OCI-LY7 (cell line): ENCODE measurements at regions not wholly inside any gene's neighbourhood (a gene's known extent, or its start where the extent isn't known, plus 50 kb on each side); places are given as distances from the start of the nearest gene placed in this dataset.
"Not testable (repeated sequence)": the region's sequence is repeated elsewhere in the genome, so short reads cannot be mapped to it uniquely, and the experiment has no call there.

ENCODE experiments used
- BruUV-seq: library from RNA; stranded (reverse); fragments of 400-500 nt; replicated peaks from 2 replicates; lab custom pipeline; 2021; lab: Mats Ljungman, UMichigan
- CTCF ChIA-PET: fragments of 300-600 bp; sonication (Branson Sonifier 250); formaldehyde crosslinking; loops from one replicate; lab custom pipeline; 2022; ENCODE audit warnings: antibody characterized with exemption; ENCODE audit not compliant: unreplicated experiment; lab: Charles Lee
- POLR2A ChIA-PET: fragments of 300-600 bp; sonication (Branson Sonifier 250); formaldehyde crosslinking; loops from one replicate; lab custom pipeline; 2022; ENCODE audit warnings: antibody characterized with exemption; lab: Charles Lee
- DNase-seq: peaks from one replicate; pipeline ENCODE4 v3.0.0-alpha.2; 2015; ENCODE audit warnings: low spot score
- H2AFZ ChIP-seq: fragments of 200-600 bp; sonication (generic), shearing (Covaris generic); 2 replicates; pipeline ENCODE4 v1.6.1; 2014; ENCODE audit warnings: mild to moderate bottlenecking, antibody characterized with exemption, low read length, moderate library complexity
- H3K27ac ChIP-seq: fragments of 200-600 bp; sonication (generic); 2 replicates; pipeline ENCODE4 v1.5.1; 2014; ENCODE audit warnings: mixed run types, low read depth, mild to moderate bottlenecking, moderate library complexity, low read length, inconsistent platforms; ENCODE audit not compliant: poor library complexity, severe bottlenecking
- H3K36me3 ChIP-seq: fragments of 200-600 bp; sonication (generic); 2 replicates; pipeline ENCODE4 v1.6.1; 2014; ENCODE audit warnings: mild to moderate bottlenecking, antibody characterized with exemption, low read length, moderate library complexity, mixed read lengths; ENCODE audit not compliant: insufficient read depth
- H3K4me1 ChIP-seq: fragments of 200-600 bp; sonication (generic); 2 replicates; pipeline ENCODE4 v1.5.1; 2014; ENCODE audit warnings: mild to moderate bottlenecking, low read length; ENCODE audit not compliant: insufficient read depth, poor library complexity, severe bottlenecking
- H3K4me2 ChIP-seq: fragments of 200-600 bp; sonication (generic); 2 replicates; pipeline ENCODE4 v1.6.1; 2014; ENCODE audit warnings: mild to moderate bottlenecking, low read length
- H3K4me3 ChIP-seq: fragments of 200-600 bp; sonication (generic); 2 replicates; pipeline ENCODE4 v1.5.1; 2014; ENCODE audit warnings: mild to moderate bottlenecking, low read depth, low read length; ENCODE audit not compliant: poor library complexity, severe bottlenecking
- H3K79me2 ChIP-seq: fragments of 200-600 bp; sonication (generic); 2 replicates; pipeline ENCODE4 v1.6.1; 2016; ENCODE audit warnings: low read depth, mild to moderate bottlenecking, low read length, moderate library complexity, mixed read lengths; ENCODE audit not compliant: insufficient read depth
- H3K9me2 ChIP-seq: fragments of 200-600 bp; sonication (generic); 2 replicates; pipeline ENCODE4 v1.6.1; 2016; ENCODE audit warnings: mild to moderate bottlenecking, low read length, mixed read lengths; ENCODE audit not compliant: insufficient read depth
- H3K9me3 ChIP-seq: fragments of 200-600 bp; sonication (generic); 2 replicates; pipeline ENCODE4 v1.6.1; 2014; ENCODE audit warnings: mild to moderate bottlenecking, mixed run types, low read length, mixed read lengths
- H4K20me1 ChIP-seq: fragments of 200-600 bp; sonication (generic); 2 replicates; pipeline ENCODE4 v1.6.1; 2014; ENCODE audit warnings: mild to moderate bottlenecking, antibody characterized with exemption, low read length, moderate library complexity, mixed read lengths; ENCODE audit not compliant: insufficient read depth
- CTCF ChIP-seq: fragments of 200-600 bp; sonication (generic); conservative IDR thresholded peaks from 2 replicates; pipeline ENCODE4 v1.5.1; 2014; ENCODE audit warnings: mild to moderate bottlenecking, antibody characterized with exemption, low read length, moderate library complexity, mixed read lengths
- EZH2phosphoT487 ChIP-seq: fragments of 200-600 bp; sonication (generic); IDR thresholded peaks from 2 replicates; pipeline ENCODE4 v1.6.1; 2018; ENCODE audit warnings: low read depth, borderline replicate concordance, mild to moderate bottlenecking, mixed run types, antibody characterized with exemption, low read length, moderate library complexity, mixed read lengths
- intact Hi-C: fragments of 100-400 bp; cut with micrococcal nuclease; formaldehyde crosslinking; loops from one replicate; pipeline ENCODE4 v1.10.0; 2022; ENCODE audit not compliant: unreplicated experiment

- no peak for TF ChIP-seq EZH2phosphoT487
- TF ChIP-seq CTCF = no peak
- intact Hi-C loops = no loop called here
- H3K36me3 ChIP-seq = no peaks in the 10 kb centered on the region
- DNase-seq = no peak
- no TSS peak for BruUV-seq
- H3K4me2 ChIP-seq = no peak overlapping the region
- no peak overlapping the region for H2AFZ ChIP-seq
- no peaks in the 10 kb centered on the region for H3K9me2 ChIP-seq
- POLR2A ChIA-PET = no interaction called here
- no peak overlapping the region for H3K27ac ChIP-seq
- H3K4me3 ChIP-seq = no peak overlapping the region
- CTCF ChIA-PET = no interaction called here
- no peaks in the 10 kb centered on the region for H4K20me1 ChIP-seq
- H3K4me1 ChIP-seq = no peaks in the 10 kb centered on the region
- H3K9me3 ChIP-seq = no peaks in the 10 kb centered on the region
- no peaks in the 10 kb centered on the region for H3K79me2 ChIP-seq
These were observed 217.4 kb upstream of the KCNK2 start for GRCh38 chr1:214864896-214865688.

- CTCF ChIA-PET, H3K4me3 ChIP-seq, H2AFZ ChIP-seq, POLR2A ChIA-PET, DNase-seq, H3K4me1 ChIP-seq, BruUV-seq, H3K36me3 ChIP-seq, H4K20me1 ChIP-seq, H3K4me2 ChIP-seq, H3K9me2 ChIP-seq, H3K79me2 ChIP-seq, H3K27ac ChIP-seq, intact Hi-C loops, H3K9me3 ChIP-seq: not testable (repeated sequence)
These were observed 212.1 kb upstream of the KCNK2 start for GRCh38 chr1:214870426-214870825.

- H3K9me3 ChIP-seq = no peaks in the 10 kb centered on the region
- H3K9me2 ChIP-seq = no peaks in the 10 kb centered on the region
- no peak overlapping the region for H3K4me3 ChIP-seq
- no peaks in the 10 kb centered on the region for H4K20me1 ChIP-seq
- no TSS peak for BruUV-seq
- ChIA-PET POLR2A (no interaction called here), CTCF (no interaction called here)
- no peak overlapping the region for H2AFZ ChIP-seq
- intact Hi-C loops = no loop called here
- TF ChIP-seq EZH2phosphoT487 (no peak), CTCF (no peak)
- H3K4me1 ChIP-seq = no peaks in the 10 kb centered on the region
- H3K79me2 ChIP-seq = no peaks in the 10 kb centered on the region
- H3K27ac ChIP-seq = no peak overlapping the region
- DNase-seq = no peak
- H3K36me3 ChIP-seq = no peaks in the 10 kb centered on the region
- no peak overlapping the region for H3K4me2 ChIP-seq
These were observed 201.6 kb upstream of the KCNK2 start for GRCh38 chr1:214880956-214881355.
